Parathyroid adenoma (tissue), 2 donors: ENCODE measurements at regions not wholly inside any gene's neighbourhood (a gene's known extent, or its start where the extent isn't known, plus 50 kb on each side); places are given as distances from the start of the nearest gene placed in this dataset.

ENCODE experiments used
- H2AFZ ChIP-seq: fragments of 300-600 bp; sonication (generic); one replicate; pipeline ENCODE4 v1.7.0; 2017; ENCODE audit warnings: antibody characterized with exemption, mild to moderate bottlenecking
- H3K27ac ChIP-seq: fragments of 300-600 bp; sonication (generic); one replicate; pipeline ENCODE4 v1.7.0; 2017
- H3K27me3 ChIP-seq: fragments of 300-600 bp; sonication (generic); one replicate; pipeline ENCODE4 v1.7.0; 2017; ENCODE audit warnings: low read length; ENCODE audit not compliant: control insufficient read depth, insufficient read depth
- H3K36me3 ChIP-seq: fragments of 300-600 bp; sonication (generic); one replicate; pipeline ENCODE4 v1.7.0; 2017; ENCODE audit warnings: low read length; ENCODE audit not compliant: control insufficient read depth, insufficient read depth
- H3K4me1 ChIP-seq: fragments of 300-600 bp; sonication (generic); one replicate; pipeline ENCODE4 v1.7.0; 2017; ENCODE audit warnings: control low read depth
- H3K4me2 ChIP-seq: fragments of 300-600 bp; sonication (generic); one replicate; pipeline ENCODE4 v1.7.0; 2017; ENCODE audit warnings: low read length
- H3K4me3 ChIP-seq: fragments of 300-600 bp; sonication (generic); one replicate; pipeline ENCODE4 v1.7.0; 2017; ENCODE audit warnings: low read depth, low read length
- H3K79me2 ChIP-seq: fragments of 300-600 bp; sonication (generic); one replicate; pipeline ENCODE4 v1.7.0; 2017; ENCODE audit warnings: control low read depth
- H3K9ac ChIP-seq: fragments of 300-600 bp; sonication (generic); one replicate; pipeline ENCODE4 v1.7.0; 2017; ENCODE audit warnings: mild to moderate bottlenecking
- H3K9me3 ChIP-seq: fragments of 300-600 bp; sonication (generic); one replicate; pipeline ENCODE4 v1.7.0; 2017; ENCODE audit warnings: low read length; ENCODE audit not compliant: control insufficient read depth
- TF ChIP-seq, protein P1 (sequence below): fragments of 300-600 bp; sonication (generic); IDR thresholded peaks from one replicate; pipeline ENCODE4 v1.7.0; 2017; ENCODE audit warnings: antibody characterized with exemption, mild to moderate bottlenecking
- donor health status: primary hyperparathyroidism.

DNA sequence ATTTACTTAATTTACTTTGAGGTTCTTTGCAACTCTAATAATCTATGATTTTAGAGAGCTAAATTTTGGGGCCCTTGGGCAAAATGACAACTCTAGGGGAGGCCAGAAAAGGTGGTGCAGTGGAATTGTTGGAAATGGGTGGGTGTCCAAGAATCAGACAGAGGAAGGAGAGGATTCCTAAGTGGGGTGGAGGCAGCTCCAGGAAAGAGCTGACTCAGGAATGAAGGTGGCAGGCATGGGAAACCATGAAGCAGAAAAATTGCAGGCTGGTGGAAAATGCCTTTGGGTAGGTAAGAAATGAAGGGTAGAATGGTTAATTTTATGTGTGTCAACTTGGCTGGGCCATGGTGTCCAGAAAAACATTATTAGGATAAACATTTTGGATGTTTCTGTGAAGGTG lies 248.5 kb upstream of the TUT7 start:
- no peaks in the 10 kb centered on the region for H3K9me3 ChIP-seq
- no peaks in the 10 kb centered on the region for H3K27me3 ChIP-seq
- H2AFZ ChIP-seq = no peak overlapping the region
- TF ChIP-seq, protein P1, sequence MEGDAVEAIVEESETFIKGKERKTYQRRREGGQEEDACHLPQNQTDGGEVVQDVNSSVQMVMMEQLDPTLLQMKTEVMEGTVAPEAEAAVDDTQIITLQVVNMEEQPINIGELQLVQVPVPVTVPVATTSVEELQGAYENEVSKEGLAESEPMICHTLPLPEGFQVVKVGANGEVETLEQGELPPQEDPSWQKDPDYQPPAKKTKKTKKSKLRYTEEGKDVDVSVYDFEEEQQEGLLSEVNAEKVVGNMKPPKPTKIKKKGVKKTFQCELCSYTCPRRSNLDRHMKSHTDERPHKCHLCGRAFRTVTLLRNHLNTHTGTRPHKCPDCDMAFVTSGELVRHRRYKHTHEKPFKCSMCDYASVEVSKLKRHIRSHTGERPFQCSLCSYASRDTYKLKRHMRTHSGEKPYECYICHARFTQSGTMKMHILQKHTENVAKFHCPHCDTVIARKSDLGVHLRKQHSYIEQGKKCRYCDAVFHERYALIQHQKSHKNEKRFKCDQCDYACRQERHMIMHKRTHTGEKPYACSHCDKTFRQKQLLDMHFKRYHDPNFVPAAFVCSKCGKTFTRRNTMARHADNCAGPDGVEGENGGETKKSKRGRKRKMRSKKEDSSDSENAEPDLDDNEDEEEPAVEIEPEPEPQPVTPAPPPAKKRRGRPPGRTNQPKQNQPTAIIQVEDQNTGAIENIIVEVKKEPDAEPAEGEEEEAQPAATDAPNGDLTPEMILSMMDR = no peak
- no peak overlapping the region for H3K4me2 ChIP-seq
- no peaks in the 10 kb centered on the region for H3K4me1 ChIP-seq
- no peak overlapping the region for H3K27ac ChIP-seq
- no peaks in the 10 kb centered on the region for H3K36me3 ChIP-seq
- no peak overlapping the region for H3K9ac ChIP-seq
- H3K79me2 ChIP-seq = no peaks in the 10 kb centered on the region
- no peak overlapping the region for H3K4me3 ChIP-seq

DNA sequence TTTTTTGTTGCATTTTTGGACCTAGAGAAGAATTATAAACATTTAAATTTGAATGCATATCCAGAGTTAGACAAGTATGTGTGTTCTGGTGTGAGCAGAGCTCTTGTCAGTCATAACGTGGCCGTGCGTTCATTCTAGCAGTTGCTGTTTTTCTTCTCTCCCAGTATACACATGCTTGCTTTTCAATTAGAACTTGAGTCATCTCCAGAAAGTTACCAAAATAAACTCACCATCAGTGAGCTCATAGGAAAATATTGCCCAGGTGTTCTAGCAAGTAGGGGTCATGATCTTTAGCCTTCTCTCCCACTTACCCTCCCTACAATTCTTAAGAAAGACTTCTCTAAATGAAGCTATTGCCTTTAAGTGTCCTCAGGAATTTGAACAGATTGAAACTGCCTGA lies 247.5 kb upstream of the TUT7 start:
- no peaks in the 10 kb centered on the region for H3K79me2 ChIP-seq
- H3K4me3 ChIP-seq = no peak overlapping the region
- H3K4me2 ChIP-seq = no peak overlapping the region
- no peaks in the 10 kb centered on the region for H3K36me3 ChIP-seq
- TF ChIP-seq, protein P1 = no peak
- H3K27ac ChIP-seq = no peak overlapping the region
- no peaks in the 10 kb centered on the region for H3K4me1 ChIP-seq
- no peaks in the 10 kb centered on the region for H3K27me3 ChIP-seq
- no peak overlapping the region for H3K9ac ChIP-seq
- no peak overlapping the region for H2AFZ ChIP-seq
- no peaks in the 10 kb centered on the region for H3K9me3 ChIP-seq

- TF ChIP-seq, protein P1 = no peak
Observed at GRCh38 chr9:86600977-86601376, 246.8 kb upstream of the TUT7 start.

GRCh38 chr9:86600291-86600690 lies 246.1 kb upstream of the TUT7 start:
- H3K36me3 ChIP-seq = no peaks in the 10 kb centered on the region
- no peak overlapping the region for H3K4me3 ChIP-seq
- TF ChIP-seq, protein P1 = no peak
- H3K4me1 ChIP-seq = no peaks in the 10 kb centered on the region
- H3K27me3 ChIP-seq = no peaks in the 10 kb centered on the region
- no peaks in the 10 kb centered on the region for H3K79me2 ChIP-seq
- no peak overlapping the region for H3K9ac ChIP-seq
- no peak overlapping the region for H3K4me2 ChIP-seq
- H2AFZ ChIP-seq = no peak overlapping the region
- H3K27ac ChIP-seq = no peak overlapping the region
- no peaks in the 10 kb centered on the region for H3K9me3 ChIP-seq

More at GRCh38 chr9:86600977-86601376, 246.8 kb upstream of the TUT7 start:
- H3K9ac ChIP-seq = no peak overlapping the region
- H3K27me3 ChIP-seq = no peaks in the 10 kb centered on the region
- H3K9me3 ChIP-seq = no peaks in the 10 kb centered on the region
- H3K4me1 ChIP-seq = no peaks in the 10 kb centered on the region
- no peak overlapping the region for H3K4me3 ChIP-seq
- no peaks in the 10 kb centered on the region for H3K79me2 ChIP-seq
- no peak overlapping the region for H2AFZ ChIP-seq
- H3K27ac ChIP-seq = no peak overlapping the region
- H3K36me3 ChIP-seq = no peaks in the 10 kb centered on the region
- H3K4me2 ChIP-seq = no peak overlapping the region

DNA sequence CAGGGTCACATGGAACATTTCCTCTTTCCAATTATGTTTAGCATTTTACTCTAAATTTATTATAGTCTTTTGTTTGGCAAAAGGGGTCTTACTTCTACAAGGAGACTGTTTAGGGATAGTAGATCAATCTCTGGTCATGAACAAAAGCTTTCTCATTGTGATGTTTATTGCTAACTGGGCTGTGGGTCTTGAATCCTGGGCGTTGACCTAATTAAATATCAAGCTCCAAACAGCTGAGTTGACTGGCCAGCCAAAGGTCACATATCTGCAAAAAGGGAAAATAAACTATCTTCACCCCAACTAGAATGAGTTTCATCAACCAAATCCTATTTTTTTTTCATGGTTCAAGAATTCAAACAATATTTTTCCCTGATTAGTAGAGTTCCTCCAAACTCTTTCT lies 245.4 kb upstream of the TUT7 start:
- no peak overlapping the region for H3K4me3 ChIP-seq
- no peaks in the 10 kb centered on the region for H3K79me2 ChIP-seq
- no peak overlapping the region for H2AFZ ChIP-seq
- no peaks in the 10 kb centered on the region for H3K36me3 ChIP-seq
- TF ChIP-seq, protein P1 = no peak
- H3K27me3 ChIP-seq = no peaks in the 10 kb centered on the region
- H3K27ac ChIP-seq = no peak overlapping the region
- H3K4me2 ChIP-seq = no peak overlapping the region
- H3K9me3 ChIP-seq = no peaks in the 10 kb centered on the region
- H3K9ac ChIP-seq = no peak overlapping the region
- H3K4me1 ChIP-seq = no peaks in the 10 kb centered on the region
